ENCODE measurements at regions not wholly inside any gene's neighbourhood (a gene's known extent, or its start where the extent isn't known, plus 50 kb on each side); places are given as distances from the start of the nearest gene placed in this dataset.

DNA sequence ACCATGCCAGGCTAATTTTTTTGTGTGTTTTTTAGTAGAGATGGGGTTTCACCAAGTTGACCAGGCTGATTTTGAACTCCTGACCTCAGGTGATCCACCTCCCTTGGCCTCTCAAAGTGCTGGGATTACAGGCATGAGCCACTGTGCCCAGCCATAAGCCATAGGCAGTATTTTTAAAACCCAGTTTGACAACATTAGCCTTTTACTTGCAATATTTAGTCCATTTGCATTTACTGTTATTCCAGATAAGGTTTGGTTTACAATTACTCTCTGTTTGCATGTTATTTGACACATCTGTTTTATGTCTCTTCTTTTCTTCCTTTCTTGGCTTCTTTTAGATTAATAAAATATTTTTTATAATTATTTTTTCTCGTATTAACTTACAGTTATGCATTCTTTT lies 83.6 kb upstream of the EPHB3 start:
- H3K27me3 ChIP-seq (ENCODE audit: low read depth, low read length) = no peaks in the 10 kb centered on the region
- H3K9me3 ChIP-seq (ENCODE audit: control insufficient read depth in 1 of 2, low read length in 2 of 2) = peaks cover 0 to 2% of the 10 kb centered on the region in 2 donors
- H3K36me3 ChIP-seq (ENCODE audit: control insufficient read depth in 1 of 2, insufficient read depth in 2 of 2, low read length in 2 of 2) = no peaks in the 10 kb centered on the region
- peaks cover 0 to under 1% of the 10 kb centered on the region in 2 donors for H3K4me1 ChIP-seq (ENCODE audit: control insufficient read depth in 1 of 2, insufficient read depth in 2 of 2, low read length in 2 of 2)
- H3K4me3 ChIP-seq (ENCODE audit: low read depth in 1 of 2, low read length in 2 of 2) = no peak overlapping the region
- no peak overlapping the region for H3K27ac ChIP-seq (ENCODE audit: low read length)

DNA sequence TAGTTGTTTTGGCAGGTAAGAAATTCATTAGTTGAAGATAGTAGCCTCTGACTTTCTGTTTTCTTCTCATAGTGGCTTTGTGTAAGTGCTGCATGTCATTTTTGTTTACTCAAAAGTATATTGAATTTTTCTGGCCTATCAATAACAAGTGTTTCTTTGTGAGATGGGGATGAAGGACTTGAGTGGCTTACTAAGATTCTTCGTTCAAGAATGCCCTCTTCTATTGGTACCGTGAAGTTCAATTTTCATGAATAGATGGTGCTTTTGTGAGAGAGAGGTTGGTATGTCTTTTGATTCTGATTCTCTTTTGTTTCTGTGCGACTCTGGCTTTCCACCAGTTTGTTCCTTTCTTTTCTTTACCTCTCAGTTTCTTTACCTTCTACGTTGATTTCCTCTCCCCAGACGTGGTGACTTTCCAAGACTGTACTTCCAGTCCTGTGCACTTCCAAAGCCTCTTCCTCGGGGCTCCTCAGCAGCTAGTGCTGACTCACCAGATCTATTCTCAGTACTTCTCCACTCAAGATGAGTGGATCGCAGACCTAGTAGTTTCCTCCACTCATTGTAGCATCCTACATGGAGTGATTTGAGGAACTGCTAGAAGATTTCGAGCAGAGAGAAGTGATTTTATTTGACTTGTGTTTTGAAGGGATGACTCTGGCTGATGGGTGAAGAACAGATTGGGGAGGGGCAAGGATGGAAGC lies 82.0 kb upstream of the EPHB3 start:
- no peak overlapping the region for H3K27ac ChIP-seq (ENCODE audit: low read length)
- H3K4me3 ChIP-seq (ENCODE audit: low read depth in 1 of 2, low read length in 2 of 2) = no peak overlapping the region
- peaks cover 0 to 2% of the 10 kb centered on the region in 2 donors for H3K9me3 ChIP-seq (ENCODE audit: control insufficient read depth in 1 of 2, low read length in 2 of 2)
- no peaks in the 10 kb centered on the region for H3K36me3 ChIP-seq (ENCODE audit: control insufficient read depth in 1 of 2, insufficient read depth in 2 of 2, low read length in 2 of 2)
- H3K27me3 ChIP-seq (ENCODE audit: low read depth, low read length) = no peaks in the 10 kb centered on the region
- H3K4me1 ChIP-seq (ENCODE audit: control insufficient read depth in 1 of 2, insufficient read depth in 2 of 2, low read length in 2 of 2) = no peaks in the 10 kb centered on the region

GRCh38 chr3:184480831-184481230 lies 80.8 kb upstream of the EPHB3 start:
- no peak overlapping the region for H3K27ac ChIP-seq (ENCODE audit: low read length)
- no peaks in the 10 kb centered on the region for H3K36me3 ChIP-seq (ENCODE audit: control insufficient read depth in 1 of 2, insufficient read depth in 2 of 2, low read length in 2 of 2)
- H3K4me1 ChIP-seq (ENCODE audit: control insufficient read depth in 1 of 2, insufficient read depth in 2 of 2, low read length in 2 of 2) = no peaks in the 10 kb centered on the region
- peaks cover 0 to under 1% of the 10 kb centered on the region in 2 donors for H3K9me3 ChIP-seq (ENCODE audit: control insufficient read depth in 1 of 2, low read length in 2 of 2)
- H3K4me3 ChIP-seq (ENCODE audit: low read depth in 1 of 2, low read length in 2 of 2) = no peak overlapping the region
- H3K27me3 ChIP-seq (ENCODE audit: low read depth, low read length) = no peaks in the 10 kb centered on the region

GRCh38 chr3:184481984-184482671 lies 79.5 kb upstream of the EPHB3 start:
- Histone ChIP-seq H3K27ac (ENCODE audit: low read length) (no peak overlapping the region), H3K4me3 (ENCODE audit: low read depth in 1 of 2, low read length in 2 of 2) (no peak overlapping the region), H3K27me3 (ENCODE audit: low read depth, low read length) (no peaks in the 10 kb centered on the region), H3K36me3 (ENCODE audit: control insufficient read depth in 1 of 2, insufficient read depth in 2 of 2, low read length in 2 of 2) (no peaks in the 10 kb centered on the region), H3K9me3 (ENCODE audit: control insufficient read depth in 1 of 2, low read length in 2 of 2) (no peaks in the 10 kb centered on the region), H3K4me1 (ENCODE audit: control insufficient read depth in 1 of 2, insufficient read depth in 2 of 2, low read length in 2 of 2) (no peaks in the 10 kb centered on the region)

DNA sequence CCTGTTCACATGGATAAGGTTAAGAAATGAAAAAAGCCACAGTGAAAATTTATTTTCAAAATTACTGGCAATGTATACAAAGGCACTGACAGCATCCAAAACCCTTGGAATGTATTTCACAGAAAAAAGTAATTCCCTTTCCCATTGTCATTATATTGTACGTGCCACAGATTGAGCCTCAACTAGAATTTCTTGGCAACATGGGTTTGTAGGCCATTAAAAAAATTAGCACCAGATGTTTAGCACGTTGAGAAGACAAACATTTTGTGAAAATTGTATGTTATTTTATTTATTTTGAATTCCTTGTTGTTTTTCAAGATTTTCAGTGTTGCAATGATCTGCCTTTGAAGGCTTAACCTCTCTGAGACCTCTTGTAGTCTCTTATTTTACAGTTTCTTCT lies 76.3 kb upstream of the EPHB3 start:
- H3K4me3 ChIP-seq (ENCODE audit: low read depth in 1 of 2, low read length in 2 of 2) = no peak overlapping the region
- no peaks in the 10 kb centered on the region for H3K36me3 ChIP-seq (ENCODE audit: control insufficient read depth in 1 of 2, insufficient read depth in 2 of 2, low read length in 2 of 2)
- H3K9me3 ChIP-seq (ENCODE audit: control insufficient read depth in 1 of 2, low read length in 2 of 2) = no peaks in the 10 kb centered on the region
- no peaks in the 10 kb centered on the region for H3K27me3 ChIP-seq (ENCODE audit: low read depth, low read length)
- no peaks in the 10 kb centered on the region for H3K4me1 ChIP-seq (ENCODE audit: control insufficient read depth in 1 of 2, insufficient read depth in 2 of 2, low read length in 2 of 2)
- no peak overlapping the region for H3K27ac ChIP-seq (ENCODE audit: low read length)

DNA sequence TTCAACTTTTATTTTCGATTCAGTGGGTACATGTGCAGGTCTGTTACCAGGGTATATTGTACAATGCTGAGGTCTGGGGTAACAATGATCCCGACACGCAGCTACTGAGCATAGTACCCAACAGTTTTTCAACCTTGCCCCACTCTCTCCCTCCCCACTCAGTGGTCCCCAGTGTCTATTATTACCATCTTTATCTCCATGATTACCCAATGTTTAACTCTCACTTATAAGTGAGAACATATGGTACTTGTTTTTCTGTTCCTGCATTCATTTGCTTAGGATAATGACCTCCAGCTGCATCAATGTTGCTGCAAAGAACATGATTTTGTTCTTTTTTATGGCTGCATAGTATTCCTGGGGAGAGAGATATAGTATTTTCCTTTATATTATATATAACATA lies 75.7 kb upstream of the EPHB3 start:
- Histone ChIP-seq H3K9me3 (ENCODE audit: control insufficient read depth in 1 of 2, low read length in 2 of 2) (no peaks in the 10 kb centered on the region), H3K27ac (ENCODE audit: low read length) (no peak overlapping the region)

GRCh38 chr3:184486614-184487013 lies 75.0 kb upstream of the EPHB3 start:
- Histone ChIP-seq H3K27me3 (ENCODE audit: low read depth, low read length) (no peaks in the 10 kb centered on the region), H3K4me1 (ENCODE audit: control insufficient read depth in 1 of 2, insufficient read depth in 2 of 2, low read length in 2 of 2) (no peaks in the 10 kb centered on the region), H3K9me3 (ENCODE audit: control insufficient read depth in 1 of 2, low read length in 2 of 2) (no peaks in the 10 kb centered on the region), H3K36me3 (ENCODE audit: control insufficient read depth in 1 of 2, insufficient read depth in 2 of 2, low read length in 2 of 2) (no peaks in the 10 kb centered on the region), H3K4me3 (ENCODE audit: low read depth in 1 of 2, low read length in 2 of 2) (no peak overlapping the region), H3K27ac (ENCODE audit: low read length) (no peak overlapping the region)

More for the DNA sequence above, 75.7 kb upstream of the EPHB3 start:
- Histone ChIP-seq H3K4me3 (ENCODE audit: low read depth in 1 of 2, low read length in 2 of 2) (no peak overlapping the region), H3K27me3 (ENCODE audit: low read depth, low read length) (no peaks in the 10 kb centered on the region), H3K36me3 (ENCODE audit: control insufficient read depth in 1 of 2, insufficient read depth in 2 of 2, low read length in 2 of 2) (no peaks in the 10 kb centered on the region), H3K4me1 (ENCODE audit: control insufficient read depth in 1 of 2, insufficient read depth in 2 of 2, low read length in 2 of 2) (no peaks in the 10 kb centered on the region)

DNA sequence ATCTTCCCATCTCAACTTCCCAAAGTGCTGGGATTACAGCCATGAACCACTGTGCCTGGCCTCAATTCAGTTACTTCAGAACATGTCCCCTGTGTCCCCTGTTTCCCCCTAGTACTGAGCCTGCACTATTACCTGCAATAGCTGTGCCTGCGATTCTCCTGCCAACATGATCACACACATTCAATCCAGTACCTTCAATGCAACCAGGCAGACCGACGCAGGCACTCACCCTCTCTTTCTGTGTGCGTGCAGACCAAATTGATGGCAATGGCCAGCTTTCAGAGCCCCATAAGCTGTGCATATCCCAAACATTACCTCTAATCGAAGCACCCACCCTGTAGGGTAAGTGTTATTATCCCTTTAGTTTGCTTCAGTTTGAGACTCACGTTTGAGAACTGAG lies 73.0 kb upstream of the EPHB3 start:
- Histone ChIP-seq H3K27ac (ENCODE audit: low read length) (no peak overlapping the region), H3K36me3 (ENCODE audit: control insufficient read depth in 1 of 2, insufficient read depth in 2 of 2, low read length in 2 of 2) (no peaks in the 10 kb centered on the region), H3K9me3 (ENCODE audit: control insufficient read depth in 1 of 2, low read length in 2 of 2) (no peaks in the 10 kb centered on the region), H3K4me1 (ENCODE audit: control insufficient read depth in 1 of 2, insufficient read depth in 2 of 2, low read length in 2 of 2) (peaks cover 0 to 8% of the 10 kb centered on the region in 2 donors), H3K4me3 (ENCODE audit: low read depth in 1 of 2, low read length in 2 of 2) (no peak overlapping the region), H3K27me3 (ENCODE audit: low read depth, low read length) (peaks cover 7% of the 10 kb centered on the region)

- Histone ChIP-seq H3K4me1 (ENCODE audit: control insufficient read depth in 1 of 2, insufficient read depth in 2 of 2, low read length in 2 of 2) (peaks cover 0 to 8% of the 10 kb centered on the region in 2 donors), H3K27ac (ENCODE audit: low read length) (no peak overlapping the region), H3K27me3 (ENCODE audit: low read depth, low read length) (peaks cover 10% of the 10 kb centered on the region), H3K9me3 (ENCODE audit: control insufficient read depth in 1 of 2, low read length in 2 of 2) (no peaks in the 10 kb centered on the region), H3K36me3 (ENCODE audit: control insufficient read depth in 1 of 2, insufficient read depth in 2 of 2, low read length in 2 of 2) (no peaks in the 10 kb centered on the region), H3K4me3 (ENCODE audit: low read depth in 1 of 2, low read length in 2 of 2) (no peak overlapping the region)
Measured at GRCh38 chr3:184489268-184489841, 72.2 kb upstream of the EPHB3 start.

DNA sequence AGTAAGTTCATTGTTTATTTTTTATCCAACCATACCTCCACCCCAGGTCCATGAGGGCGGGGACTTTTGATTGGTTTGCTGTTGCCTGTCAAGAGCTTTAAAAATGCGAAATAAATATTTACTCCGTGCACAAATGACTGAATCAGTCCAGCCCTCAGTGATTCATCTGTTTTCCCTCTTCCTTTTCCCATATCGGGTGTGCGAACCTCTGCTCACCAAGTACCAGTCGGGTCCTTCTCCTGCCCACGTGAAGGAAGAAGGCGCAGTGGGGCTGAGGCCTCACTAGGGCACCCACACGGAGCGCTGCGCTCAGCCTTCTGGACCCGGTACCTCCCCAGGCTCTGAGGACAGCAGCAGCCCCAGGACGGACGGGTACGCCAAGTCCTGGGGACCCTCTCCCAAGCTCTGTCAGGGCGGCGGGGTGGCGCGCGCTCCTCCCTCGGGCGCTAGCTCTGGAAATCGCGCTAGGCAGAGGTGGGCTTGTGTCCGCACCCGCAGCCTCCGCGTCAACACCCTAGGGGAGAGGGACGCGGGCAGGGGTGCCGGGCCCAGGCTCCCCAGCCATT lies 70.5 kb upstream of the EPHB3 start:
- H3K36me3 ChIP-seq (ENCODE audit: control insufficient read depth in 1 of 2, insufficient read depth in 2 of 2, low read length in 2 of 2) = no peaks in the 10 kb centered on the region
- H3K27ac ChIP-seq (ENCODE audit: low read length) = no peak overlapping the region
- peaks cover 0 to 8% of the 10 kb centered on the region in 2 donors for H3K4me1 ChIP-seq (ENCODE audit: control insufficient read depth in 1 of 2, insufficient read depth in 2 of 2, low read length in 2 of 2)
- no peaks in the 10 kb centered on the region for H3K9me3 ChIP-seq (ENCODE audit: control insufficient read depth in 1 of 2, low read length in 2 of 2)
- H3K4me3 ChIP-seq (ENCODE audit: low read depth in 1 of 2, low read length in 2 of 2) = no peak overlapping the region
- H3K27me3 ChIP-seq (ENCODE audit: low read depth, low read length) = peaks cover 10% of the 10 kb centered on the region

GRCh38 chr3:184491867-184492615 lies 69.5 kb upstream of the EPHB3 start:
- H3K27ac ChIP-seq (ENCODE audit: low read length) = no peak overlapping the region
- peaks cover 10% of the 10 kb centered on the region for H3K27me3 ChIP-seq (ENCODE audit: low read depth, low read length)
- peaks cover 0 to 8% of the 10 kb centered on the region in 2 donors for H3K4me1 ChIP-seq (ENCODE audit: control insufficient read depth in 1 of 2, insufficient read depth in 2 of 2, low read length in 2 of 2)
- H3K36me3 ChIP-seq (ENCODE audit: control insufficient read depth in 1 of 2, insufficient read depth in 2 of 2, low read length in 2 of 2) = no peaks in the 10 kb centered on the region
- no peaks in the 10 kb centered on the region for H3K9me3 ChIP-seq (ENCODE audit: control insufficient read depth in 1 of 2, low read length in 2 of 2)
- H3K4me3 ChIP-seq (ENCODE audit: low read depth in 1 of 2, low read length in 2 of 2) = peak overlapping the region; percentile 26 to 28

Data from muscle layer of duodenum (tissue), 2 donors.